ACC112 (cell line): ENCODE measurements at regions not wholly inside any gene's neighbourhood (a gene's known extent, or its start where the extent isn't known, plus 50 kb on each side); places are given as distances from the start of the nearest gene placed in this dataset.

Experiments used
- H2AFZ ChIP-seq: fragments of 200-600 bp; sonication (generic); one replicate; pipeline ENCODE4 v1.6.0; 2017; ENCODE audit warnings: antibody characterized with exemption, low read length; ENCODE audit not compliant: unreplicated experiment
- H3K27ac ChIP-seq: fragments of 200-600 bp; sonication (generic); 2 replicates; pipeline ENCODE4 v1.5.1; 2014; ENCODE audit warnings: low read depth, mild to moderate bottlenecking, antibody characterized with exemption, low read length, moderate library complexity
- H3K27me3 ChIP-seq: fragments of 200-600 bp; sonication (generic); 2 replicates; pipeline ENCODE4 v1.6.1; 2014; ENCODE audit warnings: mild to moderate bottlenecking, antibody characterized with exemption, low read length, moderate library complexity, mixed read lengths; ENCODE audit not compliant: insufficient read depth
- H3K36me3 ChIP-seq: fragments of 200-600 bp; sonication (generic); 2 replicates; pipeline ENCODE4 v1.6.1; 2016; ENCODE audit warnings: mild to moderate bottlenecking, antibody characterized with exemption, low read length, moderate library complexity, mixed read lengths; ENCODE audit not compliant: insufficient read depth
- H3K4me1 ChIP-seq: fragments of 200-600 bp; sonication (generic); one replicate; pipeline ENCODE4 v1.6.1; 2016; ENCODE audit warnings: low read length, mixed read lengths; ENCODE audit not compliant: insufficient read depth, unreplicated experiment, control insufficient read depth
- H3K4me3 ChIP-seq: fragments of 200-600 bp; sonication (generic); 2 replicates; pipeline ENCODE4 v1.5.1; 2014; ENCODE audit warnings: mild to moderate bottlenecking, low read depth, low read length
- H3K79me2 ChIP-seq: fragments of 200-600 bp; sonication (generic); one replicate; pipeline ENCODE4 v1.6.0; 2016; ENCODE audit warnings: low read length; ENCODE audit not compliant: control insufficient read depth, unreplicated experiment, insufficient read depth

- H3K27me3 ChIP-seq = no peaks in the 10 kb centered on the region
- H2AFZ ChIP-seq = peak overlapping the region; percentile 17
- H3K4me3 ChIP-seq = no peak overlapping the region
- H3K79me2 ChIP-seq = no peaks in the 10 kb centered on the region
- no peaks in the 10 kb centered on the region for H3K36me3 ChIP-seq
- no peaks in the 10 kb centered on the region for H3K4me1 ChIP-seq
- H3K27ac ChIP-seq = no peak overlapping the region
These were observed 499.0 kb downstream of the CPS1 start for GRCh38 chr2:211055438-211055837.

GRCh38 chr2:211061612-211062296 lies 505.4 kb downstream of the CPS1 start:
- Histone ChIP-seq H3K36me3 (no peaks in the 10 kb centered on the region), H3K4me3 (no peak overlapping the region), H3K4me1 (no peaks in the 10 kb centered on the region), H3K27ac (no peak overlapping the region), H3K79me2 (no peaks in the 10 kb centered on the region), H3K27me3 (no peaks in the 10 kb centered on the region), H2AFZ (peak overlapping the region; percentile 7)

GRCh38 chr2:211062297-211062612 lies 505.9 kb downstream of the CPS1 start:
- Histone ChIP-seq H2AFZ (no peak overlapping the region), H3K4me3 (no peak overlapping the region), H3K4me1 (no peaks in the 10 kb centered on the region), H3K27me3 (no peaks in the 10 kb centered on the region), H3K79me2 (no peaks in the 10 kb centered on the region), H3K27ac (no peak overlapping the region), H3K36me3 (no peaks in the 10 kb centered on the region)

- H3K4me1 ChIP-seq = no peaks in the 10 kb centered on the region
These were observed 510.6 kb downstream of the CPS1 start for GRCh38 chr2:211067029-211067428.

GRCh38 chr2:211068108-211068780 lies 511.8 kb downstream of the CPS1 start:
- Histone ChIP-seq H3K79me2 (no peaks in the 10 kb centered on the region), H3K4me1 (no peaks in the 10 kb centered on the region), H3K36me3 (no peaks in the 10 kb centered on the region), H3K27me3 (no peaks in the 10 kb centered on the region), H3K4me3 (no peak overlapping the region), H2AFZ (no peak overlapping the region), H3K27ac (no peak overlapping the region)

More at GRCh38 chr2:211067029-211067428, 510.6 kb downstream of the CPS1 start:
- Histone ChIP-seq H3K4me3 (no peak overlapping the region), H3K27ac (no peak overlapping the region), H3K36me3 (no peaks in the 10 kb centered on the region), H2AFZ (no peak overlapping the region), H3K27me3 (no peaks in the 10 kb centered on the region), H3K79me2 (no peaks in the 10 kb centered on the region)

GRCh38 chr2:211070547-211070946 lies 514.1 kb downstream of the CPS1 start:
- Histone ChIP-seq H3K36me3 (no peaks in the 10 kb centered on the region), H3K27me3 (no peaks in the 10 kb centered on the region), H3K27ac (no peak overlapping the region)

GRCh38 chr2:211077216-211077767 lies 520.9 kb downstream of the CPS1 start:
- H3K79me2 ChIP-seq = no peaks in the 10 kb centered on the region
- H3K36me3 ChIP-seq = no peaks in the 10 kb centered on the region
- no peak overlapping the region for H2AFZ ChIP-seq
- H3K27me3 ChIP-seq = no peaks in the 10 kb centered on the region
- no peak overlapping the region for H3K27ac ChIP-seq
- no peak overlapping the region for H3K4me3 ChIP-seq
- no peaks in the 10 kb centered on the region for H3K4me1 ChIP-seq

More at GRCh38 chr2:211070547-211070946, 514.1 kb downstream of the CPS1 start:
- Histone ChIP-seq H3K4me3 (no peak overlapping the region), H3K4me1 (no peaks in the 10 kb centered on the region), H2AFZ (no peak overlapping the region), H3K79me2 (no peaks in the 10 kb centered on the region)

- no peak overlapping the region for H3K27ac ChIP-seq
- H3K27me3 ChIP-seq = no peaks in the 10 kb centered on the region
- no peaks in the 10 kb centered on the region for H3K36me3 ChIP-seq
- no peak overlapping the region for H3K4me3 ChIP-seq
- no peaks in the 10 kb centered on the region for H3K4me1 ChIP-seq
- no peaks in the 10 kb centered on the region for H3K79me2 ChIP-seq
- no peak overlapping the region for H2AFZ ChIP-seq
These were observed 528.0 kb downstream of the CPS1 start for GRCh38 chr2:211084352-211084751.

GRCh38 chr2:211085056-211085680 lies 528.8 kb downstream of the CPS1 start:
- no peaks in the 10 kb centered on the region for H3K27me3 ChIP-seq
- H3K79me2 ChIP-seq = no peaks in the 10 kb centered on the region
- H3K27ac ChIP-seq = no peak overlapping the region
- no peak overlapping the region for H3K4me3 ChIP-seq
- H3K36me3 ChIP-seq = no peaks in the 10 kb centered on the region
- H2AFZ ChIP-seq = no peak overlapping the region
- H3K4me1 ChIP-seq = no peaks in the 10 kb centered on the region

GRCh38 chr2:211086049-211086448 lies 529.6 kb downstream of the CPS1 start:
- no peaks in the 10 kb centered on the region for H3K79me2 ChIP-seq
- H2AFZ ChIP-seq = no peak overlapping the region
- no peak overlapping the region for H3K4me3 ChIP-seq
- H3K27ac ChIP-seq = no peak overlapping the region
- no peaks in the 10 kb centered on the region for H3K27me3 ChIP-seq
- H3K4me1 ChIP-seq = no peaks in the 10 kb centered on the region
- H3K36me3 ChIP-seq = no peaks in the 10 kb centered on the region
